DMS 273 treated with DMSO at 0.1 percent for 48 hours (cell line): ENCODE measurements at regions not wholly inside any gene's neighbourhood (a gene's known extent, or its start where the extent isn't known, plus 50 kb on each side); places are given as distances from the start of the nearest gene placed in this dataset.

Source experiments
- DNase-seq: peaks from one replicate; lab custom pipeline; 2025; lab: John Stamatoyannopoulos, UW

DNA sequence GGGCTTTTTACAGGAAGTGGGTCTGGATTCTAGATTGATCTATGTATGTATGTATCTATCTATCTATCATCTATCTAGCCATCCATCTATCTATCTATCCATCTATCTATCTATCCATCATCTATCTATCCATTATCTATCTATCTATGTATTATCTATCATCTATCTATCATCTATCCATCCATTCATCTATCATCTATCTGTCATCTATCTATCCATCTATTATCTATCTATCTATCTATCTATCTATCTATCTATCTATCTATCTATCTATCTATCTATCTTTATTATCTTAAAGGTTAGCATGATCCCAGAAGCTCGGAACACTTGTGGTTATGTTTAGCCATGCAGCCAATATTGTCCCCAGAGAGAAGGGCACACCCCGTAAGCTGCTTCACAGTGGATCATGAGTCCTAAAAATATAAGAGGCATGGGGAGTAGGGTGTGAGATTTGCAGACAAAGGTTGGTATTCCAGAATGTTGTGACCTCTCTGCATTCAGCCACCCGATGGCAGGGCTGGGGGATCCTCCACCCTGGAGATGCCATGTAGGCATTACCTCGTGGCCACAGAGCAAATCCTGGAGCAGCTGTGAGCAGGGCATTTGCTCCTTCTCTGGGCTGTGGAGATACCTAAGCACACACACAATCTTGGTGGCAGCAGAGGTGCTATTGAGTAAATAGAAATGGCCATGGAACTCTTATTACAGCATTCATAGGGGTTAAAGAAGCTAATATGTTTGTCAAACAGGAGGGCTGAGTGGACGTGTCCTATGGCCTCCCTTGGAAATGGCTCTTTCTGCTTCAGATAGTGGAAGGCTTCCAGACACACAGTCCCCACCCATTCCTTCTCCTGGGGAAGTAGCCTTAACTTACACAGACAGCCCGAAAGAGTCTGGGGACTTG lies 310.0 kb upstream of the TSHZ3 start:
- DNase-seq, result no peak

- no peak for DNase-seq
Observed at GRCh38 chr19:31659897-31660210, 310.6 kb upstream of the TSHZ3 start.

DNA sequence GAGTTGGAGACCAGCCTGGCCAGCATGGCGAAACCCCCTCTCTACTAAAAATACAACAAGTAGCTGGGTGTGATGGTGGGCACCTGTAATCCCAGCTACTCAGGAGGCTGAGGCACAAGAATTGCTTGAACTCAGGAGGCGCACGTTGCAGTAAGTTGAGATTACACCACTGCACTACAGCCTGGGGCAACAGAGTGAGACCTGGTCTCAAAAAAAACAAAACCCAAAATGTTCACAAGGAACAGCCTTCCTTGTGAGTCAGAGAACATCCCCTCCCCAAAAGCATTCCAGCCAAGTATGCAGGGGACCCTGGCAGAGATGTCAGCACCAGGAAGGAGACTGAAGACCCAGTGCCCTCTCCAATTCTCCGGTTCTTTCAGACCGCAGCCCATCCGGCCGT lies 314.9 kb upstream of the TSHZ3 start:
- no peak for DNase-seq

- no peak for DNase-seq
Observed at GRCh38 chr19:31664997-31665396, 315.8 kb upstream of the TSHZ3 start.

GRCh38 chr19:31666126-31666525 lies 316.9 kb upstream of the TSHZ3 start:
- no peak for DNase-seq

- no peak for DNase-seq
Observed at GRCh38 chr19:31667106-31667505, 317.9 kb upstream of the TSHZ3 start.

- no peak for DNase-seq
Observed at GRCh38 chr19:31668921-31669320, 319.7 kb upstream of the TSHZ3 start.

DNA sequence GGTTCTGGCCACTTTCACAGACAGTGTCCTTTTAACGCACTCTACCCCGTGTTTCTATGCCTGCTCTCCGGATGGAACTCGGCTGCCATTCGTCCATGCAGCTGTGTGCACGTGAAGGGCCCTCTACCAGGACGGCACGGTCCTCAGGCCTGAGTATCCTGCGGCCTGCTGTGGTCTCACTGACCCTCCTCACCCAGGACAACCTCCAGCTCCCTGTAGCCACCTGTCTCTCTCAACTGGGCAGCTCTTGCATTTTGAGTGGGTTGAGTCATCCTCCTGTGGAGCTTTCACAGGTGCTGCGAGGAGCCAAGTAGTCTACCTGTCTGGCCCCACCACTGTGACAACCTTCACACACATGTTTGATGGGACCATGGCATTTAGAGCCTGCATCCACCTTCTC lies 321.7 kb upstream of the TSHZ3 start:
- no peak for DNase-seq

DNA sequence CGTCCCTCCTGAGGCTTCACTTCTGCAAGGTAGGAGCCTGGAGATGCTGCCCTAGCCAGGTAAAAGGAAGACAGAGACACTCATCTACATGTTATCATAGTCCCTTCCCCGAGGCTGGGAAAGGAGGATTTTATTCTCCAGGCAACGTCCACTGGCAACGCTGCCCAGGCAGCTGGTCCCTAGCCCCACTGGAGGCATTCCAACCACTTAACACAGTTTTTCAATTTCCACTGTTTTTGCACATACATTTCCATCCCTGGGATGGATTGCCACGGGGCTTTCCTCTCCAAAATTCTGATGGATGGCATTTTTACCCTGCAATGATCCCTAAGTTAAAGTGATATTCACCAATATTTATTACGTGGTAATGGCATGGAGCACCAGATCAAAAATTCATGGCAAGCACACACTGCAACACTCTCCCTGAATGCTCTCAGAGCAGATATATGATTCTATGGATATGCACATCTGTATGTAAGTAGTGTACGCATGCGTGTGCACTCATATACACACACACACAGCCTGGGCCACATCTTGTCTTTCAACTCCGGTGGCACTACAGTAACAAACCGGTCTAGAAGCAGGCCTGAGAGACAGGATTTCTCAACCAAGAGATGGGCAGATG lies 322.3 kb upstream of the TSHZ3 start:
- DNase-seq, result no peak

DNA sequence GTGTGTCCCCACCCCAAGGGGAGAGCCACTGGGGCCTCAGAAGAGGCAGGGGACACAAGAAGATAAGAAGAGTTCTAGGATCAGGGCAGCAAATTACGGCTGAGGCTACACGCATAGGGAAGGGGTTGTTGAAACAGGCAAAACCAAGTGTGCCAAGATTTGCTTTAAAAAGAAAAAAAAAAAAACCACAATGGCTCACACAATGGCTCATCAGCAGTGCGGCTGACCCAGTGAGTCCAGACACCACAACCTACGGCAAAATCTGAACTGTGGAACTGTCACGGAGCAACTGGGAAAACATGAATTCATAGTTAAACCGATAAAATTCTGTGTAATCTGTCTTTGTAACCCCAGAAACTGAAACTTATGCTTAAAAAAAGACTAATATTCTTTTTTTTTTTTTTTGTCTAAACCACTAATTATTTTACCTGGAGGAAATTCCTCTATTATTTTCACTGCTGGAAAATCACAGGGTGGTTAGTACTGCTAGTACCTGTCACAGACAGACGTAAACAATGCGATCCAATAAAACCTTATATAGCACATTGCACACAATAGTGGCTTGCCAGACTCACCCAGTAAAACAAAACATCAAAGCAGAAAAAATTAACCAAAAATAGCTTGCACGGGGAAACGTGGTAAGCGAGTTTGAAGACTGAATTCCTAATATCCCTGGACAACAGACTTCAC lies 325.4 kb upstream of the TSHZ3 start:
- no peak for DNase-seq

DNA sequence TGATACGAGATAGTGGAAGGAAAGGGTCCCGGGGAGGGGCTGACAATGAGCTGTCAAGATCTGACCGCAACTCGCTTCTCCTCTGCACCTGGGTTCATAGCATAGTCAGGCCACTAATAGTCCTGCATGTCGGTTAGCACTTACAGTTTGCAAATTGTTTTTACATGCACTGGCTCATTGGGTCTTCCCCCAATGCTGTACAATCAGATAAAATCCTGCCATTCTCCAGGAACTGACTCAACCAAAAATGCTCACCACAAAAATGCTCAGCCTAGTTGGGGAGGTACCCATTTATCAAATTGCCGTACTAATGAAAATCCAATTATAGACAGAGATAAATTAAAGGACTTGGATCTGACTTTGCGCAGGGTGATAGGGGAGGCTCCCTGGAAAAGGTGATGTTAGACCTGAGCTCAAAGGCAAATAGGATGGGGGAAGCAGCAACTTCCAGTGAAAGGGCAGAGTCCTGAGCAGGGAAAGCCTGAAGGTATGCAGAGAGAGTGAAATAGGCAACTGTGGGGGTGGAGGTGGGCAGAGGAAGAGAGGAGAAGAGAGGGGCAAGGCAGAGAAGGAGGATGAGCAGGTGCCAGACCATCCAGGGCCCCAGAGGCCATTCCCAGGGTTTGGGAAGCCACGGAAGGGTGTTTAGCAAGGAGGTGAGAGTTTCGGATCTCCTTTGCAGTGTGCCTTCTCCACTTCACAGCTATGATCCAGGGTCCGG lies 326.1 kb upstream of the TSHZ3 start:
- no peak for DNase-seq

- DNase-seq, result no peak
Observed at GRCh38 chr19:31676271-31677004, 327.2 kb upstream of the TSHZ3 start.

DNA sequence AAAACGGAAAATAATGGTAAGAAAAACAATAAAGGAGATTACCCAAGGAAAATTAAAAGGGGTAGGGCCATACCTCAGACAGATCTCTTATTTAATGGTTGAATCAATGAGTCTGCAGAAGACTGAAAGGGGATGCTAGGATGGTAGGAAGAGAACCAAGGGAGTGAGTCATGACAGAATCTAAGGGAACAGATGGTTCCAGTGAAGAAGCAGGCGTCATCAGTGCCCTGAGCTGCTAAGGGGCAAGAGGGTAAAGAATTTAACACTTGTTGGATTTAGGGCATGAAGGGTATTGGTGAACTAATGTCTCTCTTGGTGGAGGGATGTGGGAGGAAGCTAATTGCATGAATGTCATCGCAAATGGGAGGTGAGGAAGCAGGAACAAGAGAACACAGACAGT lies 329.2 kb upstream of the TSHZ3 start:
- DNase-seq, result no peak

GRCh38 chr19:31681121-31681520 lies 331.9 kb upstream of the TSHZ3 start:
- DNase-seq, result no peak

DNA sequence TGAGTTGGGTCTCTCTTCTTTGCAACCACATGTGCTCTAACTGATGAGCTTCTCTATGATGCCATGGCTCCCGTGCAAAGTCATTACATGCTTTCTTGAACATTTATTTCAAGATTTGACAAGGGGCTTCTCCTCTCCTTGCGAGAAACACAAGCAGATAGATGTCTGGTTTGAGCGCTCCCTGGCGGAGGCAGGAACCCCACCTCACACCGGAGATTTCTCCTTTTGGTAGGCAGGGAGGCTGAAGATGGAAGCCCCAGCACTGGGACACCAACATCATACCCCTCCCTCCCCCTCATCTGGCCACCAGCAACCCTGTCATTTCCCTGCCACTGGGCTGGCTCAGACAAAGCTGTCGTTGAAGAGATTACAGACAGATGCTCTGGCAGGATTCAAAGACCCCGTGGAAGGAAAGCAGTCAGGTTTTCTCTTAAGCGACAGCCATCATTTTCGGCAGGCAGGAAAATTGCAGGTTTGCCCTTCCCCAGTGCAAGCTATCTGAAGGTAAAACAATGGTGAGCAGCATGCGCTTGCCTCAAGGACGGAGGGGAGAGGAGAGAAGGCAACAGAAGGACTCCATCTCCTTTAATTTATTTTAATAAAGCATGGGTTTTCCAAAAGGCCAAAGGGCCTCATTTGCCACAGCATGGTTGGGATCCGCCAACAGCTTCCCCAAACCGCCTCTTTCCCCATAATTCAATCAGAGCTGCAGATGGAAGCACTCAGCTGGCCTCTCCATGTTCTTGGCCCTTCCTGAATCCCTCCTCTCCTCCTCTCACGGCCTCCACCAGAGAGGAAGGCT lies 344.1 kb upstream of the TSHZ3 start:
- DNase-seq, result no peak

DNA sequence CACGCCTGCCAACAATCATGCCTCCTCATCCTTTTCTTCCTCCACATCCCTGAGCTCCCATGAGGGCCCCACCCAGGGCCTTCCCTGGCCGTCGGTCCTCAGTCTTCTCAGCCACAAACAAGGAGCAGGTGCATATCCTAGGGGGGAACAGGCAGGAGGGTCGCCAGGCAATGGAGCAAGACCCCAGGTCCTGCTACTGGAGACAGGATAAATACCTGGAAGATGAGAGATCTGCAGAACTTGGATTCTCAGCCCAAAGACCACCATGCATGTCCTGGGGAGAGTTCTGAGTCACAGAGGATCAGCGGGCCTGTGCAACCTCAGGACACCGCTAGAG lies 344.7 kb upstream of the TSHZ3 start:
- DNase-seq, result no peak

DNA sequence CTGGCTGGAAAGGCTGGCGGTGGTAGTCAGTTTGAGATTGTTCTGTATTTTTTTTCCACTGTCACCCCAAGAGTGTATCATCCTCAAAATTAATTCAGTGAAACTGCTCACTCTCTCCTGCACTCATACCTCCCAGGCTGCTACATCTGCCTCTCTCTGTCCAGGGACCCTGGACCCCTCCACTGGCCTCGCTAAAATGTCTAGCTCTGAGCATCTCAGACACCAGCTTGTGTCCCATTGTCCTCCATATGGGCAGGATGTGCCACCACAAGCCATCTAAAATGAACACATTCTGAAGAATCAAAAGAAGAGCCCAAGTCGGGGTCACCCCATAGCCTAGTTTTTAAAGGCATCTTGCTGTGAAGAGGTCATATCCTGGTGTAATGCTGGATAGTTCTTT lies 345.5 kb upstream of the TSHZ3 start:
- DNase-seq, result no peak

DNA sequence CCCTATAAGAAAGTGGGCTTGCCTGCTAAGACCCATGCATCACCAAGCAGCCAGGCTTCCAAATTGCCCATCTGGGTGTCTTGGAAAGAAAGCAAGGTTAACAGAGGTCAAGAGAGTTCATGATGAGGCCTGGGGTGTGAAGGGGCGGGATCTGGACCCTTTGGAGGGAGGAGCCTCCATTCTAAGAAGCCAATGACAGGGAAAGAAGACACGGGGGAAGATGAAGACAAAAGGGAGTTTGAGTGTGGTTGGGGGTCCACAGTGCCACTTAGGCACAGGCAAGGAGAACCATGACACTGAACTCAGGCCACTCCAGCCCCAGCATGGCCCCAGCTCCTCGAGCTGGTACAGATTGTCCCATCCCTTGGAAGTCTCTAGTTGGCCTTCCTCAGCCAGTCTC lies 350.2 kb upstream of the TSHZ3 start:
- DNase-seq, result no peak

GRCh38 chr19:31701146-31701545 lies 351.9 kb upstream of the TSHZ3 start:
- no peak for DNase-seq

- no peak for DNase-seq
Observed at GRCh38 chr19:31705656-31706055, 356.4 kb upstream of the TSHZ3 start.

GRCh38 chr19:31706131-31706530 lies 356.9 kb upstream of the TSHZ3 start:
- DNase-seq, result no peak
